ENCODE measurements at regions not wholly inside any gene's neighbourhood (a gene's known extent, or its start where the extent isn't known, plus 50 kb on each side); places are given as distances from the start of the nearest gene placed in this dataset.
A peak's percentile ranks its signal among the peaks of the same experiment; 100 is the strongest.

DNA sequence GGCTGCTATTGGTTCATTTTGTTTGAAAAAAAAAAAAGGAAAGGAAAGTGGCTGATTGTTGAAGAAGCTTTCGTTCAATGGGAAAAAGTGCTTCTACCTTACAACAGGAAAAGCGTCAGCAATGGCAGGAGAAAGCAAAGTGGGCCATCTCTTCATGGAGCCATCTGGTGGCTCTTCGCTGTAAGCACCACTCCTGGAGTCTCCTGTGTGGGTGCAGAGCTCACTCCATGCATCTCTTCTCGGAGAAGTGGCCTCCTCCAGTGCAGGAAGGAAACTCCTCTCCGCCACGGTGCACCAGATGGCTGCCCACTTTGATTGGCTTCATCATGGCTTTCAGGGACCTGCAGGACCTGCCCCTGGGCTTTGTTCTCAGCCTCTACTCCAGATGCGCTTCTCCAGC, 250.9 kb downstream of the PTEN start:
- TF ChIP-seq, protein P1, sequence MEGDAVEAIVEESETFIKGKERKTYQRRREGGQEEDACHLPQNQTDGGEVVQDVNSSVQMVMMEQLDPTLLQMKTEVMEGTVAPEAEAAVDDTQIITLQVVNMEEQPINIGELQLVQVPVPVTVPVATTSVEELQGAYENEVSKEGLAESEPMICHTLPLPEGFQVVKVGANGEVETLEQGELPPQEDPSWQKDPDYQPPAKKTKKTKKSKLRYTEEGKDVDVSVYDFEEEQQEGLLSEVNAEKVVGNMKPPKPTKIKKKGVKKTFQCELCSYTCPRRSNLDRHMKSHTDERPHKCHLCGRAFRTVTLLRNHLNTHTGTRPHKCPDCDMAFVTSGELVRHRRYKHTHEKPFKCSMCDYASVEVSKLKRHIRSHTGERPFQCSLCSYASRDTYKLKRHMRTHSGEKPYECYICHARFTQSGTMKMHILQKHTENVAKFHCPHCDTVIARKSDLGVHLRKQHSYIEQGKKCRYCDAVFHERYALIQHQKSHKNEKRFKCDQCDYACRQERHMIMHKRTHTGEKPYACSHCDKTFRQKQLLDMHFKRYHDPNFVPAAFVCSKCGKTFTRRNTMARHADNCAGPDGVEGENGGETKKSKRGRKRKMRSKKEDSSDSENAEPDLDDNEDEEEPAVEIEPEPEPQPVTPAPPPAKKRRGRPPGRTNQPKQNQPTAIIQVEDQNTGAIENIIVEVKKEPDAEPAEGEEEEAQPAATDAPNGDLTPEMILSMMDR (IDR thresholded peaks at IDR 0.05): peak; percentile 49 to 65 (median 58)
- TF ChIP-seq POLR2A (IDR thresholded peaks at IDR 0.05): no peak
